ENCODE measurements at regions not wholly inside any gene's neighbourhood (a gene's known extent, or its start where the extent isn't known, plus 50 kb on each side); places are given as distances from the start of the nearest gene placed in this dataset.

DNA sequence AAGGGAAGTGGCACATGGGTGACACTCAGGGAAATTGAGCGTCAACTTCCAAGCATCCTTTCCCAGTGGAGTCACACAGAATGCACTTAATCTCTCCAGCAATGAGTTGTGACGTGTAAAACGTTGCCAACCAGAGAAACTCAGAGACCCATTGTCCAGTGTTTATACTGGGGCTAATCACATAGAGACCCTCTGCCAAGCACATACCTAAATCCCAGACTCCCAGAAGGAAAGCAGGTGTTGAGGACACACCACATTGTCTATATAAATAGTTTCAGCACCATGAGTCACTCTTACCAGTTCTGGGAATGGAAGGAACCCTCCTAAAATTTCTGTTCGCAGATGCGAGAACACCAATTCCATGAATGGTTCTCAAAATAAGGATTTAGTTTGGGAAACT, 76.4 kb upstream of the BET1 start:
- H3K4me1 Mint-ChIP-seq: no peaks in the 10 kb centered on the region; the same call in 2 of the 3 replicates
- H3K4me1 ChIP-seq (ENCODE audit: insufficient read depth): no peaks in the 10 kb centered on the region
- no peak for ATAC-seq
- no peaks in the 10 kb centered on the region for H3K9me2 ChIP-seq (ENCODE audit: insufficient read depth)
- no peak overlapping the region for H3K27ac ChIP-seq (ENCODE audit: low read depth)
- no peak overlapping the region for H3K4me3 ChIP-seq
- 0 out of 2 replicates have a peak overlapping the region, but pooled peaks have one; percentile 19 for H2AFZ ChIP-seq
- no peaks in the 10 kb centered on the region for H3K27me3 ChIP-seq (ENCODE audit: insufficient read depth)
- H3K36me3 ChIP-seq (ENCODE audit: insufficient read depth): no peaks in the 10 kb centered on the region
- no peaks in the 10 kb centered on the region for H3K27me3 Mint-ChIP-seq (ENCODE audit: insufficient read depth, low read depth, poor library complexity)
- no peak overlapping the region for H3K4me3 Mint-ChIP-seq
- no peak overlapping the region for H3K4me2 ChIP-seq
- no peaks in the 10 kb centered on the region for H3K9me3 Mint-ChIP-seq
- H3K79me2 ChIP-seq (replicated peaks; ENCODE audit: insufficient read depth): no peaks in the 10 kb centered on the region
- TF ChIP-seq STAT1 (IDR thresholded peaks at IDR 0.05; ENCODE audit: unreplicated experiment) (no peak), EZH2phosphoT487 (IDR thresholded peaks at IDR 0.05; ENCODE audit: unreplicated experiment) (no peak), JUNB (IDR thresholded peaks at IDR 0.05; ENCODE audit: unreplicated experiment) (no peak), ZNF331 (CRISPR knock-in tag; IDR thresholded peaks at IDR 0.05; ENCODE audit: low read depth) (no peak), CREB1 (CRISPR knock-in tag; IDR thresholded peaks at IDR 0.05; ENCODE audit: low read depth) (no peak), POLR2AphosphoS5 (IDR thresholded peaks at IDR 0.05; ENCODE audit: low read depth) (no peak)
- TF ChIP-seq, protein P1, sequence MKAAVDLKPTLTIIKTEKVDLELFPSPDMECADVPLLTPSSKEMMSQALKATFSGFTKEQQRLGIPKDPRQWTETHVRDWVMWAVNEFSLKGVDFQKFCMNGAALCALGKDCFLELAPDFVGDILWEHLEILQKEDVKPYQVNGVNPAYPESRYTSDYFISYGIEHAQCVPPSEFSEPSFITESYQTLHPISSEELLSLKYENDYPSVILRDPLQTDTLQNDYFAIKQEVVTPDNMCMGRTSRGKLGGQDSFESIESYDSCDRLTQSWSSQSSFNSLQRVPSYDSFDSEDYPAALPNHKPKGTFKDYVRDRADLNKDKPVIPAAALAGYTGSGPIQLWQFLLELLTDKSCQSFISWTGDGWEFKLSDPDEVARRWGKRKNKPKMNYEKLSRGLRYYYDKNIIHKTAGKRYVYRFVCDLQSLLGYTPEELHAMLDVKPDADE (IDR thresholded peaks at IDR 0.05): no peak
- TF ChIP-seq, protein P2, sequence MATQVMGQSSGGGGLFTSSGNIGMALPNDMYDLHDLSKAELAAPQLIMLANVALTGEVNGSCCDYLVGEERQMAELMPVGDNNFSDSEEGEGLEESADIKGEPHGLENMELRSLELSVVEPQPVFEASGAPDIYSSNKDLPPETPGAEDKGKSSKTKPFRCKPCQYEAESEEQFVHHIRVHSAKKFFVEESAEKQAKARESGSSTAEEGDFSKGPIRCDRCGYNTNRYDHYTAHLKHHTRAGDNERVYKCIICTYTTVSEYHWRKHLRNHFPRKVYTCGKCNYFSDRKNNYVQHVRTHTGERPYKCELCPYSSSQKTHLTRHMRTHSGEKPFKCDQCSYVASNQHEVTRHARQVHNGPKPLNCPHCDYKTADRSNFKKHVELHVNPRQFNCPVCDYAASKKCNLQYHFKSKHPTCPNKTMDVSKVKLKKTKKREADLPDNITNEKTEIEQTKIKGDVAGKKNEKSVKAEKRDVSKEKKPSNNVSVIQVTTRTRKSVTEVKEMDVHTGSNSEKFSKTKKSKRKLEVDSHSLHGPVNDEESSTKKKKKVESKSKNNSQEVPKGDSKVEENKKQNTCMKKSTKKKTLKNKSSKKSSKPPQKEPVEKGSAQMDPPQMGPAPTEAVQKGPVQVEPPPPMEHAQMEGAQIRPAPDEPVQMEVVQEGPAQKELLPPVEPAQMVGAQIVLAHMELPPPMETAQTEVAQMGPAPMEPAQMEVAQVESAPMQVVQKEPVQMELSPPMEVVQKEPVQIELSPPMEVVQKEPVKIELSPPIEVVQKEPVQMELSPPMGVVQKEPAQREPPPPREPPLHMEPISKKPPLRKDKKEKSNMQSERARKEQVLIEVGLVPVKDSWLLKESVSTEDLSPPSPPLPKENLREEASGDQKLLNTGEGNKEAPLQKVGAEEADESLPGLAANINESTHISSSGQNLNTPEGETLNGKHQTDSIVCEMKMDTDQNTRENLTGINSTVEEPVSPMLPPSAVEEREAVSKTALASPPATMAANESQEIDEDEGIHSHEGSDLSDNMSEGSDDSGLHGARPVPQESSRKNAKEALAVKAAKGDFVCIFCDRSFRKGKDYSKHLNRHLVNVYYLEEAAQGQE (IDR thresholded peaks at IDR 0.05; ENCODE audit: unreplicated experiment): no peak
- TF ChIP-seq, protein P3, sequence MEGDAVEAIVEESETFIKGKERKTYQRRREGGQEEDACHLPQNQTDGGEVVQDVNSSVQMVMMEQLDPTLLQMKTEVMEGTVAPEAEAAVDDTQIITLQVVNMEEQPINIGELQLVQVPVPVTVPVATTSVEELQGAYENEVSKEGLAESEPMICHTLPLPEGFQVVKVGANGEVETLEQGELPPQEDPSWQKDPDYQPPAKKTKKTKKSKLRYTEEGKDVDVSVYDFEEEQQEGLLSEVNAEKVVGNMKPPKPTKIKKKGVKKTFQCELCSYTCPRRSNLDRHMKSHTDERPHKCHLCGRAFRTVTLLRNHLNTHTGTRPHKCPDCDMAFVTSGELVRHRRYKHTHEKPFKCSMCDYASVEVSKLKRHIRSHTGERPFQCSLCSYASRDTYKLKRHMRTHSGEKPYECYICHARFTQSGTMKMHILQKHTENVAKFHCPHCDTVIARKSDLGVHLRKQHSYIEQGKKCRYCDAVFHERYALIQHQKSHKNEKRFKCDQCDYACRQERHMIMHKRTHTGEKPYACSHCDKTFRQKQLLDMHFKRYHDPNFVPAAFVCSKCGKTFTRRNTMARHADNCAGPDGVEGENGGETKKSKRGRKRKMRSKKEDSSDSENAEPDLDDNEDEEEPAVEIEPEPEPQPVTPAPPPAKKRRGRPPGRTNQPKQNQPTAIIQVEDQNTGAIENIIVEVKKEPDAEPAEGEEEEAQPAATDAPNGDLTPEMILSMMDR (conservative IDR thresholded peaks at IDR 0.05; ENCODE audit: low read depth in 2 of 2): no peak
- H3K27ac Mint-ChIP-seq: no peak overlapping the region
- H3F3A ChIP-seq (replicated peaks; ENCODE audit: low read depth): no peaks in the 10 kb centered on the region
- no peaks in the 10 kb centered on the region for H4K20me1 ChIP-seq (replicated peaks; ENCODE audit: insufficient read depth)
- no peak for DNase-seq (ENCODE audit: low spot score)
- no peaks in the 10 kb centered on the region for H3K36me3 Mint-ChIP-seq (ENCODE audit: low read depth)

DNA sequence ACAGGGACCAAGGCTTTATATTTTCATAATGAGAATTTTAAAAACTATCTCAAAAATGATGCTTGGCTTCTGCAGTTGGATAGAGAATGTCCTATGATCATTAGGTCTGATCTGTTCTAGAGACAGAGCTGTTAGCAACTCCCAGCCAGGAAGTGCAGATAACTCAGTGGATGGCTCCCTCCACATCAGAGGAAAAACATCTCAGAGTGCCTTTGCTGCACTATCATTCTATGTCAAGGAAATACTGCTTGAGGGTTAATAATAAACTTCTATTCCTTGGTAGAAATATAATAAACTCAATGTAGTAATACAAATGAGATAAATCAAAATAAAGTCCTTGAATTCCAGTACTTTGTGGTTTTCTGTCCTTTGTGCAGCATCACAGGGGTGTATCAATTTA, 78.0 kb upstream of the BET1 start:
- Histone ChIP-seq H3K4me3 (no peak overlapping the region), H3F3A (replicated peaks; ENCODE audit: low read depth) (no peaks in the 10 kb centered on the region), H3K4me1 (ENCODE audit: insufficient read depth) (no peaks in the 10 kb centered on the region), H3K79me2 (replicated peaks; ENCODE audit: insufficient read depth) (no peaks in the 10 kb centered on the region), H3K27ac (ENCODE audit: low read depth) (no peak overlapping the region), H3K4me2 (no peak overlapping the region), H3K27me3 (ENCODE audit: insufficient read depth) (no peaks in the 10 kb centered on the region), H2AFZ (no peak overlapping the region), H3K9me2 (ENCODE audit: insufficient read depth) (no peaks in the 10 kb centered on the region), H4K20me1 (replicated peaks; ENCODE audit: insufficient read depth) (no peaks in the 10 kb centered on the region), H3K36me3 (ENCODE audit: insufficient read depth) (no peaks in the 10 kb centered on the region)
- DNase-seq (ENCODE audit: low spot score): no peak
- Mint-ChIP-seq H3K4me3 (no peak overlapping the region), H3K27ac (no peak overlapping the region), H3K36me3 (ENCODE audit: low read depth) (no peaks in the 10 kb centered on the region), H3K9me3 (no peaks in the 10 kb centered on the region), H3K27me3 (ENCODE audit: insufficient read depth, low read depth, poor library complexity) (no peaks in the 10 kb centered on the region), H3K4me1 (no peaks in the 10 kb centered on the region; the same call in 2 of the 3 replicates)
- ATAC-seq: no peak
- no peak for TF ChIP-seq ZNF114 (CRISPR knock-in tag; IDR thresholded peaks at IDR 0.05)
- TF ChIP-seq, protein P3 (conservative IDR thresholded peaks at IDR 0.05; ENCODE audit: low read depth in 2 of 2): no peak
- TF ChIP-seq POLR2AphosphoS5 (IDR thresholded peaks at IDR 0.05; ENCODE audit: low read depth): no peak
